ENCODE measurements at regions not wholly inside any gene's neighbourhood (a gene's known extent, or its start where the extent isn't known, plus 50 kb on each side); places are given as distances from the start of the nearest gene placed in this dataset.

- Histone ChIP-seq H3K27ac (ENCODE audit: low read length) (no peak overlapping the region), H3K4me2 (ENCODE audit: low read length) (no peak overlapping the region), H3K9ac (ENCODE audit: low read length) (no peak overlapping the region), H3K27me3 (ENCODE audit: insufficient read depth, low read depth, low read length) (no peaks in the 10 kb centered on the region), H3K79me2 (replicated peaks; ENCODE audit: insufficient read depth, low read length) (no peaks in the 10 kb centered on the region), H4K20me1 (ENCODE audit: insufficient read depth) (no peaks in the 10 kb centered on the region), H2AFZ (ENCODE audit: low read depth, low read length) (no peak overlapping the region), H3K36me3 (ENCODE audit: insufficient read depth, low read length) (no peaks in the 10 kb centered on the region), H3K4me3 (ENCODE audit: low read length) (no peak overlapping the region), H3F3A (ENCODE audit: insufficient read depth, low read length, poor library complexity, severe bottlenecking) (no peaks in the 10 kb centered on the region), H3K9me3 (ENCODE audit: low read length) (no peaks in the 10 kb centered on the region), H3K9me2 (ENCODE audit: insufficient read depth, low read length) (no peaks in the 10 kb centered on the region)
- no peak for TF ChIP-seq MXI1 (conservative IDR thresholded peaks at IDR 0.05; ENCODE audit: poor library complexity, severe bottlenecking)
- TF ChIP-seq EZH2 (IDR thresholded peaks at IDR 0.05; ENCODE audit: borderline replicate concordance, insufficient read depth, low read length, poor library complexity, severe bottlenecking): no peak
- TF ChIP-seq CTCF (IDR thresholded peaks at IDR 0.05; ENCODE audit: poor library complexity, severe bottlenecking): no peak
- TF ChIP-seq EP300 (conservative IDR thresholded peaks at IDR 0.05; ENCODE audit: poor library complexity, severe bottlenecking): no peak
- TF ChIP-seq POLR2AphosphoS5 (IDR thresholded peaks at IDR 0.05): no peak
- no peak for TF ChIP-seq TAF1 (IDR thresholded peaks at IDR 0.05; ENCODE audit: low read depth)
- no peak for TF ChIP-seq SMC3 (conservative IDR thresholded peaks at IDR 0.05; ENCODE audit: poor library complexity)
- no peak for TF ChIP-seq RAD21 (conservative IDR thresholded peaks at IDR 0.05)
- no peak for TF ChIP-seq REST (IDR thresholded peaks at IDR 0.05; ENCODE audit: borderline replicate concordance)
Observed at GRCh38 chr1:187038784-187039183, 210.0 kb downstream of the PLA2G4A start.

DNA sequence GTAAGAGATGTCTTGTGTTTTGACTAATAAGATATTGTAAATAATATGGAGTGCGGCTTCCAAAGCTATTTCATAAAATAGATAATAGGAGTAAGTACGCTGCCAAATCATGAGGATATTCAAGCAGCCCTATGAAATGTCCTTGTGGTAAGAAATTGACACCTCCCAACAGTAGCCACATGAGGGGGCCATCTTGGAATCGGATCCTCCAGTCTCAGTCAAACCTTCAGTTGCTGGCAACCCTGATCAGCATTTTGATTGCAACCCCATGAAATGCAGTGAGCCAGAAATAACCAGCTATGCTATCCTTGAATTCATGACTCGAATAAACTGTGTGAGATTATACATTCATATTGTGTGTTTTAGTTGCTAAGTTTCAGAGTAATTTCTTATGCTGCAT lies 212.4 kb downstream of the PLA2G4A start:
- Histone ChIP-seq H3K4me3 (ENCODE audit: low read length) (no peak overlapping the region), H3F3A (ENCODE audit: insufficient read depth, low read length, poor library complexity, severe bottlenecking) (no peaks in the 10 kb centered on the region), H3K27me3 (ENCODE audit: insufficient read depth, low read depth, low read length) (no peaks in the 10 kb centered on the region), H2AFZ (ENCODE audit: low read depth, low read length) (no peak overlapping the region), H3K4me2 (ENCODE audit: low read length) (no peak overlapping the region), H4K20me1 (ENCODE audit: insufficient read depth) (no peaks in the 10 kb centered on the region), H3K27ac (ENCODE audit: low read length) (no peak overlapping the region), H3K36me3 (ENCODE audit: insufficient read depth, low read length) (no peaks in the 10 kb centered on the region), H3K79me2 (replicated peaks; ENCODE audit: insufficient read depth, low read length) (no peaks in the 10 kb centered on the region), H3K9me2 (ENCODE audit: insufficient read depth, low read length) (no peaks in the 10 kb centered on the region), H3K9me3 (ENCODE audit: low read length) (no peaks in the 10 kb centered on the region), H3K9ac (ENCODE audit: low read length) (no peak overlapping the region)
- TF ChIP-seq POLR2AphosphoS5 (IDR thresholded peaks at IDR 0.05): no peak
- TF ChIP-seq EP300 (conservative IDR thresholded peaks at IDR 0.05; ENCODE audit: poor library complexity, severe bottlenecking): no peak
- no peak for TF ChIP-seq MXI1 (conservative IDR thresholded peaks at IDR 0.05; ENCODE audit: poor library complexity, severe bottlenecking)
- TF ChIP-seq REST (IDR thresholded peaks at IDR 0.05; ENCODE audit: borderline replicate concordance): no peak
- TF ChIP-seq TAF1 (IDR thresholded peaks at IDR 0.05; ENCODE audit: low read depth): no peak
- TF ChIP-seq SMC3 (conservative IDR thresholded peaks at IDR 0.05; ENCODE audit: poor library complexity): no peak
- no peak for TF ChIP-seq CTCF (IDR thresholded peaks at IDR 0.05; ENCODE audit: poor library complexity, severe bottlenecking)
- no peak for TF ChIP-seq EZH2 (IDR thresholded peaks at IDR 0.05; ENCODE audit: borderline replicate concordance, insufficient read depth, low read length, poor library complexity, severe bottlenecking)
- TF ChIP-seq RAD21 (conservative IDR thresholded peaks at IDR 0.05): no peak
